Endometrium (tissue), 2 donors: ENCODE measurements at regions not wholly inside any gene's neighbourhood (a gene's known extent, or its start where the extent isn't known, plus 50 kb on each side); places are given as distances from the start of the nearest gene placed in this dataset.
"Not testable (repeated sequence)": the region's sequence is repeated elsewhere in the genome, so short reads cannot be mapped to it uniquely, and the experiment has no call there.

Experiments
- FAIRE-seq: peaks from 2 replicates; lab custom pipeline; 2012; peaks lifted over from hg19 to GRCh38; lab: Jason Lieb, UNC
- donor health status: control.
- donor health status: control.

GRCh38 chr5:16987776-16988175 is 51.7 kb upstream of the MYO10 start:
- FAIRE-seq: no peak

GRCh38 chr5:16990817-16991520 is 54.9 kb upstream of the MYO10 start:
- not testable (repeated sequence) for FAIRE-seq

- FAIRE-seq: no peak
These were observed 55.9 kb upstream of the MYO10 start for GRCh38 chr5:16992006-16992405.

- FAIRE-seq: no peak
These were observed 56.4 kb upstream of the MYO10 start for GRCh38 chr5:16992444-16992843.

GRCh38 chr5:16994565-16994964 is 58.5 kb upstream of the MYO10 start:
- FAIRE-seq: no peak

GRCh38 chr5:16995372-16995771 is 59.3 kb upstream of the MYO10 start:
- no peak for FAIRE-seq

GRCh38 chr5:17000291-17000939 is 64.3 kb upstream of the MYO10 start:
- FAIRE-seq: no peak

GRCh38 chr5:17001428-17001827 is 65.3 kb upstream of the MYO10 start:
- FAIRE-seq: no peak

- no peak for FAIRE-seq
These were observed 68.5 kb upstream of the MYO10 start for GRCh38 chr5:17004441-17005106.

GRCh38 chr5:17005107-17005828 is 69.2 kb upstream of the MYO10 start:
- no peak for FAIRE-seq

GRCh38 chr5:17012289-17012688 is 76.2 kb upstream of the MYO10 start:
- FAIRE-seq: no peak

- FAIRE-seq: no peak
These were observed 78.6 kb upstream of the MYO10 start for GRCh38 chr5:17014686-17015085.

- FAIRE-seq: no peak
These were observed 82.8 kb upstream of the MYO10 start for GRCh38 chr5:17018871-17019270.

GRCh38 chr5:17019324-17019723 is 83.2 kb upstream of the MYO10 start:
- FAIRE-seq: no peak

- FAIRE-seq: no peak
These were observed 84.9 kb upstream of the MYO10 start for GRCh38 chr5:17020678-17021601.

- no peak for FAIRE-seq
These were observed 85.5 kb upstream of the MYO10 start for GRCh38 chr5:17021602-17021932.

- no peak for FAIRE-seq
These were observed 86.2 kb upstream of the MYO10 start for GRCh38 chr5:17022296-17022695.

- no peak for FAIRE-seq
These were observed 88.6 kb upstream of the MYO10 start for GRCh38 chr5:17024686-17025180.

- not testable (repeated sequence) for FAIRE-seq
These were observed 95.7 kb upstream of the MYO10 start for GRCh38 chr5:17031659-17032277.

GRCh38 chr5:17032314-17032985 is 96.4 kb upstream of the MYO10 start:
- FAIRE-seq: not testable (repeated sequence)
